ENCODE measurements at regions not wholly inside any gene's neighbourhood (a gene's known extent, or its start where the extent isn't known, plus 50 kb on each side); places are given as distances from the start of the nearest gene placed in this dataset.

DNA sequence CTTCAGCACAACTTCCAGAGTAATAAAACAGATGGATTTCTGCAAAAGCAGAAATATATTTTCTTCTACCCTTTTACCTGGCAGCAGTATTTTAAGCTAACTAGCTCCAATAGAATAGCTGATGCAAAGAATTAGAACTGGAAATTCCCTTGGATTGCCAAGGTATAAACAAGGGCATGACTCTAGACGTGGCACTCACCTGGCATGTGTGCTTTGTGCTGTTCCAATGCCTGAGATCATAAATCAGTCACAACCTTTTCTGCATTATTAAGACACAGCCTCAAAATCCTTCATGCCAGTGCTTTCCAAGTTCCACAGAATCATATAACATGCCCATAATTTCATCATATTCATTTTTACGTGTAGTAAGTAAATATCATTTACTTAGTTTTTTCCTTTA is 1048.7 kb downstream of the ADGRL2 start:
- DNase-seq, result no peak

DNA sequence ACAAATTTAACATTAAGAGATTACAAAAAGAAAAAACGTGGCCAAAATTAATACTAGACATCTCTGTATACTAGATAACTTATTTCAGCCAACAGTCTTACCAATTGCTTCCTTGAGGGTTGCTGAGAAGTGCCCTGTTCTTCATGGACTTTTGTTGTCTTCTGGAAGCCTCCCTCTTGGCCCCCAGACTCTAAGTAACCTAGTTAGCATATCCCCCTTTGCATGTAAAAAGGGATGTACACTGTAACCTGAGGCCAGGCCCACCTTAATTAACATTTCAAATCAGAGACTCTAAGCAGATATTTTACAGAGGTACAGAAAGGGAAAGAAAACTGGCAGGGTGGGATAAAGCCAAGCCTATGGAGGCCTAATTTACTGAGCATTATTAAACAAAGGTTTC is 1047.3 kb downstream of the ADGRL2 start:
- DNase-seq, result no peak

DNA sequence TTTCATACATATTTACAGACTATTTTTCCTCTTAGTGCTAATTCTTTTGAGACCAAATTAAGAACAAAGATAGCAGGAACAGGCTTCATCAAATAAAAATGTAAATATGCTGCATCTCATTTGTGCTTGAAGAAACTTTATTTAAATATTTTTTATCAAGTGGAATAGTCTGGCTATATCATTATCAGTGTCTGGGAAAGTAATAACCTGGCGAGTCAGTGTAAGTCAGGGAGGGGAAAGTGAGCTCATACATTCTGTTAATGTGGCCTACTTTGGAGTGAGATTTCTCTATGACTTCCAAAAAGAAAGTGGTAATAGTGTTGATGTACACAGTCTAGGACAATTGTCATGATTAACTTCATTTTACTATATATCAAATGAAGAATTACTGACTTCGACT is 1045.1 kb downstream of the ADGRL2 start:
- DNase-seq, result no peak

DNA sequence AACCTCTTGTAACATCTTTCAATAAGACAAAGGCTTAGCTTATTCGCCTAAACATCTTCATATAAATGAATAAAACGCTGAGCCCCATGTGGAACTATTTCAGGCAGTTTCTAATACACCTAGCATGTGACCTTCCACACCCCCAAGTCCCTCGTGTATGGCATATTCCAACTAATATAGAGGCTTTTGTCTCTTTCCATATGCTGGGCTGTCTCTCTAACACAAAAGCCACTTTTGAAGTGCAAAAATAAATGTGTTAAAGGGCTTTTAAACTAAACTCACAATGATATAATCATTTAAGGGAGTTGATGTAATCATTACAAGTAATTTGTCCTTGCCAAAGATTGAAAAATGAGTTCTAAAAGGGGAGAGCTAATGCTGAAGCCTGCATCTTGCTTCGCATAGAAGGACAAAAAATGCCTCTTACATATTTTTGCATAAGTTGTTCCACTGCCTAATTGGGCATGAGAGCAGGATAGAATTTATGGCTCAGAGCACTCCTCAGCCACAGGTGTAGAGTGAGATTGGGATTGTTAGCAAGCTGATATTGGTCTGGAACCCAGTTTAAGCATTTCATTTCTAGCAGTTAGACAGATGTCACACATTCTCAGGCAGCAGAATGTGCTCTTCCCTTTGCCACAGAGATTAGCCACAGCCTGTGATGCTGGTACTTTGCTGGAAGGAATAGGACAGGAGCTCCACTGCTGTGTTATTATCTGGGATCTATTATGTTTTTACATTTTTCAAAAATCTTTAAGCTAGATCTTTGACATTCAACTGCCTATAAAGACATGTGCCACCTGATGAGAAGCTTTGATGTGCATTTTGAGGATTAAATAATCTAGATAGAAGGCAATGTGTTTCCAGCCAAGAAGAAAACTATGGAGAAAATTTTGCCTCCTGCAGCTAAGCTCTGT is 1044.4 kb downstream of the ADGRL2 start:
- DNase-seq, result no peak

DNA sequence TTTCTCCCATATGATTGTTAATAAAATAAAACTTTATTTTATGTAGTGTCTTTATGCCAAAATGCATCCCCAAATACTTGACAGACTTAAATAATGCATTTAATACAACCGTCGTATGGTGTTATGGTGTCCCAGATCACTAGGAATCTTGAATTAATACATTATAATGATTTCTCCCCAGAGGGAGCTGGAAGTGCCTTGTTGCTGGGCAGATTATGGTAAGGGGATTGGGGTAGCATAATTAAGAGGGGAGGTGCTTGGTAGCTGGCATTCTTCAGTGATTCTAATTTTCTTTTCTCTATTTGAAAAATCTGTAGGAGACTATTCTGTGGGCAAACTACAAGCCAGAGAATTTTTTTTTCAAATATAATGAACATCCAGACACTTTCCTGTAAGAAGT is 1043.7 kb downstream of the ADGRL2 start:
- DNase-seq, result no peak

DNA sequence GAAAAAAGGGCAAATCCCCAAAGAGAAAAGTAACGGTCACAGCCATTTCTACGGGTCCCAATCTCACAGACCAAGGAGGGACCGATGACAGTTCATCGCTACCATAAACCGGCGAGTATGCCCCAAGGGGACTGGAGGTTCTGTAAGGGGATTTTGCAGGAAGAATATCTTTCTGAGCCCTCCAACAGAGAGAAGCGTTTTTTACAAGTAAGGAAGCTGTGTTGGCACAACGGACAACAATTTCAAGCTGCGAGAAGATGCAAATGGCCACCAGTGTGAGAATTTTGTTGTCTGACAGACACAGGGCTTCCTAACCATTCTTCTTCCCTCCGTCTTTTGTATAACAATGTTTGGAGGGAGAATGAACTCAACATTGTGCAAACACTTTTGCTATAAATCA is 1043.1 kb downstream of the ADGRL2 start:
- no peak for DNase-seq

DNA sequence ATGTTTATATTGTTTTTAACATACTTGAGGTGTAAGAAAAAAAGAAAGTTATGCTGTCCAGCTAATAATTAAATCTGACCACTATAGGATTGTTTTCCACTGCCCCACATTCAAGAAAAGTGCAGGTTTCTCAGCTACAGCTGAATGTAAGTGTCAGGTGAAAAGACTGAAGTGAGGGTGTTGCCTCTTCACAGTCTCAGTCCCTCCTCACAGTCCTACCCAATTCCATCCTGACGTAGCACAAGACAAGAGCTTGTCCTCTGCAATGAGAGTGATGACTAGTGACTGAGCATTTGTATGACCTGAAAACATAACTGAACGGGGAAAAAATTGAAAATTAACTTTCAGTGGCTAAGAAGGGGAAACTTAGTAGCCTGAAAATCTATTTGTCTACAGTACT is 1039.5 kb downstream of the ADGRL2 start:
- DNase-seq, result no peak

DNA sequence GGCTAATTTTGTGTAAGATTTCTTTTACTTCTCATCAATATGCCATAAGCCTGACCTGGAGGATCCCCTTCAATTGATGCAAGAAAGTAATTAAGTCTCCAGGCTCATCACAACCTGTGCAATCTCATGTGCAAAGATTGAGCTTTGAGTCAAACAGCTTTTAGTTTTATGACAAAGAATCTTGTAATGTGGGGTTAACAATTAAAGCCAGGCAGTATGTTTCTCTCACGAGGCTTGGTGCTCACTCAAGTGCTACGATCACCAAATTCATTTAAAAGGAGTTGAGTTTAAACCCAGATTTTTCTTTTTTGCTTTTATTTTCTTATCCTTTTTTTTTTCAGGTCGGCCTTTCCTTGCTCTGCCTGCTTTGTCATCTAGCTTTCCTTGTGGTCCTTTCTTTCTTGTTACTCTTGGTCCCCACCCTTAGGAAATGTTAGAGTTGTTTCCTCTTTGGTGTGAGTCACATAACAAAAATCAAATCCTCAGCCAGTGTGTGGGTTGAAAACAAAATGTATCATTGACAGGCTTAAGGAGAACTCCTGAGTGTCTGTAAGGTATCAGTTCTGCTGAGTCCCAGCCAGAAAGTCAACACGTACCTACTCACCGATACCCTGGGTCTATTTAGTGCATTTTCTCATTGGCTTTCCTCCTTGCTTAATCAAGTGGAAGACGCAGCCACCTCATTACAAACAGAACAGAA is 1037.2 kb downstream of the ADGRL2 start:
- no peak for DNase-seq

DNA sequence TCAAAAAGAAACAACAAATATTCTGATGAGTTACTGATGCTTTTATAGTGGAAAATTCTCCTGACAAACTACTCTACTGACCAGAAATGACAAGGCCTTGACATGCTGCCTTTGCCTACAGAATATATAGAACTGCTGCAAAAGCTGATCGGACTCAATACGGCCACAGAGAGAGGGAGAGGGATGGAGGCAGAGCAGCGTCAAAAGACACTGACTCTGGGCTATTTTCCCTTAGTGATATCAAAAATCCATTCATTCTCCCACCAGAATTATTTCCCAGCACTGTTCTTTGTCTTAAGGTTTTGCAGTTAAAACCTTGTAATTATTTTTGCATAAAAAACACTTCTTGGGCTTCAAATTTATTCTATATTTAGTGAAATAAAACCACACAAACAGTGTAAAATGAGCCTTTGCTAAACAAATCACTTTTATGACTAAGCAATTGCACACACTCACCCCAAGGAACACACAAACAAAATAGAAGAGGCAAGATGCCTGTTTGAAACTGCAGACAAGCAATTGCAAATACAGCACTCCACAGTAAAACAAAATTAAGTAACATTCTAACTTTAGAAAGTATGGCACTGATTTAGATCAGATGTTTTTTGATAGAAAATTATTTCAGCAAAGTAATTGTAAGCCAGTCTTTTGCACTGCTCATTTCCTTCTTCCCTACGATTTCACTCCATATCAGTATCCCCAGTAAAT is 1036.4 kb downstream of the ADGRL2 start:
- DNase-seq, result no peak

DNA sequence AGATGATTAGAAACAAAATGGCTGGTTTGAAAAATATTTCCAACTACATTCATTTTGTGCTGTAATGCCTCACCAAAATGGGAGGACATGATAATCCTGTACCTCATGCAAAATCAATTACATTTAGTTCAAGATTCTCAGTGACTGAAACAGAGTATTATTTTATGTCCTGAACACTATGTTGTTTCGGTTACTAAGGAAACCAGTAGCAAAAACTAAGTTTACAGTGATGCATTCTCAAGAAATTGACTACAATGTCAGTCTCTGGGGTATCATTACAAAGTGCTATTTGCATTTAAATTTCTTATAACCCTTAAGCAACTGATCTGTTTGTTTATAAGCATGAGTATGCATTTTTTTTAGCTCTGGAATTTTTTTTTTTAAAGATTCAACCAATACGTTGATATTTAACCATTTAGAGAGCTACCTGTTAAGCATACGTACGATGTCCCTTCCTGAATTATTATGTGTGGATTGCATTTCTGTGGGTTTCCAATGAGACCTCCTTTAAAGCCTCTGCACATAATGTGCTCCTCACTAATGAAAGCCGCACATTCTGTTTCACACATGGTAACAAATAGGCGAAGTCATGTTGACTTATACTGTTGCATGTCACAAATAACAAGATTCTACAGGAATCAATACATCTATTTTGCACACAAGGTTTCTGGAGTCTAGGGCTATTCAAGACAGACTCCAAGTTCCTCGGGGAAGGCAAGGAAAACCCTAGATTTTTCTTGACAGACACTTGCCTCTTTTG is 1035.7 kb downstream of the ADGRL2 start:
- DNase-seq, result no peak

DNA sequence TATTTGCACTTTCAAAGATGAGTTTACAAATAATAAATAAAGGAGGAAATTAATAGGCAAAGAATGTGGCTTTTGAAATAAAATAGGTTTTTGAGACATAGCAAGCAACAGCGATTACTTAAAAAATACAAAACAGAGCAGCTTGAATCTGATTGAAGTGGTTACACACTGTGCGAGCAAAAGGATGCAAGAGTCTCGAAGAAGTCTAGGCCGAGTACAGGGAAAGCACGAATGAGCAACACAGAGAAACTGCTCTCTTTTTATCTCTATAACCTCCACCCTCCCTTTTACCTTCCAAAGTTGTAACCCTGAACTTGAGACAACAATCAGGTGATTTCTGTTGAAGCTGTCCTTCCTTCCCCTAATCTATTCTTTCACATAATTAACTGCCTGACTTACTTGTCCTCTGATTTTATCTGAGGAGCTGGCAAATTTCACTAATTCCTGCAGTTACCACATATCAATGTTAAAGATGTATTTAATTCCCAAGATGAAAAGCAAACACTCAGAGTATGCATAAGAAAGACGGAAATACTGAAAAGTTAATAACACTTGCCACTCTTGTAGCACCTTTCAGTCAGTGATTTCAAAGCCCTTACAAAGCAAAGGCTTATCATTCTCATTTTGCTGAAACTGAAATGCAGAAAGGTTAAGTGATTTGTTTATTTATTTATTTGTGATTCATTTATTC is 1030.1 kb downstream of the ADGRL2 start:
- no peak for DNase-seq

DNA sequence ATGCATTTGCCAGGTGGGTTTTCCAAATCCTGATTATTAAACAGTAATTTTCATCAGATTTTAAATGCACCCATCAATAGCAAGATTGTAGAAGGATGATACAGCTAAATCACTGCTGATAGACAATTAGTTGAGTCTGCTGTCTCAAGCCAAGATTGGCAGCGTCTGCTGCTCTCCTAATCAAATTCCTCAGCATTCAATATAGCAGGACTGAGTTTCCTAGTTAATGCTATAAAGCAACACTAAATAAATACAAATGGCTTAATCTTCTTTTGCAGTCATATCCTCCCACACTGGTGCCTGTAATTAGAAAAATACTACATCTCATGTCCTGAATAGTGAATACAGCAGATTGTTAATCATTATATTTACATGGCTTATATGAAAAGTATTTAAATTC is 1028.8 kb downstream of the ADGRL2 start:
- DNase-seq, result no peak

DNA sequence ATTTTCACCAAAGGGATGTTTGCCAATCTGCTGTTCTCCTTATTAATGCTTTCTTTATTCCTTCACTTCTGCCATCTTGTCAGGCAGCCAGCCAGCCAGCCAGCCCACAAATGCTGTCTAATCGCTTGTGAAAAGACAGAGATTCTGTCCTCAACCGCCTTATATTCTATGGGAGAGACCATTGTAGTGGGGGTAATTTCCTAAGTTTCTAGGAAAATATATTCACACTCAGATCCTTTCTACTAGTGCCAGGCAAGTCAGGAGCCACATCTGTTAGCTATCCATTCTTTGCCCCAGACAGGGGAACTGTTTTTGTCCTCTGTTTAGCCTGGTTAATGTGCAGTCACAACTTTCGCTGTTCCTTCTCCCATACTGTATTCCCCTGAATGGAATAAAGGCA is 1023.1 kb downstream of the ADGRL2 start:
- DNase-seq, result no peak

DNA sequence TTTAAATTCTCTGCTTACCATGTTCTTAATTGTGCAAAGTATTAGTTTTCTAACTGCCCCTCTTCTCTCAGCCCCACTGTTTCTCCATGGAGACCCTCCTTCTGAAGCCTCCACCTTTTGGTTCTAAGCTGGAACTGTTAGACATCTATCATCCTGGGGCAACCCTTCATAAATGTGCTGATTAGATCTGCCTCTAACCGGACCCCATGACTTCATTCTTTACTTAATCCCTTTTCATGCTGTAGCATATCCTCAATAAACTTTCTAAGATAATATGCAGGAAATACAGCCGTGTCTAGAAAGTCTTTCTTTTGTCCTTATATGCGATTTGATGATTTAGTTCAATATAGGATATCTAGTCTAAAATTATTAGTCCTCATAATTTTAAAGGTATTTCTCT is 1020.1 kb downstream of the ADGRL2 start:
- no peak for DNase-seq

DNA sequence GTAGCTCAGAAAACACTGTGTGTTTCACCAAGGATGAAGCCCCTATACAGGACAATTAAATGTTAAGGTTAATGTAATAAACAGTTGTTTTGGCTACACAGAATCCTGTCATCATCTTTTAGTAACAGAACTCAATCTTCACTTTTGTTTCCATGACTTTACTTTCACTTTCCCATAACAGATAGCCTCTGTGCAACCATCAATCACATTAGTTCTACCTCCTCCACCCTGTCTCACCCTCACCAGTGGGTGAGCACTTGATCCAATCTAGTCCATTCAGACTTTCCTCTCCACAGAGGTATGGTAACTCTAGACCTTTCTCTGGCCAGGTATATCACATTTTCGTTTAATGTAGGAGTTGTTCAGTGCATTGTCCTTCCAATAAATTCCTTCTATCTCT is 1018.5 kb downstream of the ADGRL2 start:
- no peak for DNase-seq

DNA sequence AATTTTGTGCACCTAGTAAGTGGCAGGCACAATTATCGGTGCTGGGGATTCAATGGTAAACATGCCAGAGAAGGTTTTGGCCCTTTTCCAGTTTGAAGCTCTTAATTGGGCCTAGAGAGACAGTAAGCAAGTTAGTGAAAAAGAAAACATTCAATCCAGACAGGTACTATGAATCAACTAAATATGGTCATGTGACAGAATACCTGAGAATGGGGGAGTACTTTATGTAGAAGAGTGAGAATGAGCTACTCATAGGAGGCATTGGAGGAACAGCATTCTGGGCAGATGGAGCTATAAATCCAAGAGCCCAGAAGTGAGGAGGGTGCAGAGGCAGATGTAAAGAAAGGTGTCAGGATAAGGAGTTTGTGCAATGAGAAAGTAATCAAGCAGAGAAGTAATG is 1017.9 kb downstream of the ADGRL2 start:
- no peak for DNase-seq

DNA sequence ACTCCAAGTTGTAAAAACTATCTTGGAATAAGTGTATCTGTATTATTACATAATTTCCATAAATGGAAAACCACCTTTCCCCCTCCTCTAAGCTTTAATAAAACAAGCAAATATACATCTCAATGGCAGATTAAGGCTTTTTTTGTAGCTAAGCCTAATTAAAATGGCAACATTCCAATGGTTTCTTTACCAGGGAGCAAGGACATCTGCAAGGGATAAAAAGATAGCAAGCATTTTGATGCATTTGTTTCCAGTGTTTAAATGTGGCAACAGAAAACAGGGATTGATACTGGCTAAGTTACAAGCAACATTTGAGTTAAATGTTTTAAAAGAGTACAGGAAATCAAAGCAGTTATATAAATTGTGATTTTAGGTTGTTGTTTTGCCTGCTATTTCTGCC is 1012.7 kb downstream of the ADGRL2 start:
- no peak for DNase-seq

DNA sequence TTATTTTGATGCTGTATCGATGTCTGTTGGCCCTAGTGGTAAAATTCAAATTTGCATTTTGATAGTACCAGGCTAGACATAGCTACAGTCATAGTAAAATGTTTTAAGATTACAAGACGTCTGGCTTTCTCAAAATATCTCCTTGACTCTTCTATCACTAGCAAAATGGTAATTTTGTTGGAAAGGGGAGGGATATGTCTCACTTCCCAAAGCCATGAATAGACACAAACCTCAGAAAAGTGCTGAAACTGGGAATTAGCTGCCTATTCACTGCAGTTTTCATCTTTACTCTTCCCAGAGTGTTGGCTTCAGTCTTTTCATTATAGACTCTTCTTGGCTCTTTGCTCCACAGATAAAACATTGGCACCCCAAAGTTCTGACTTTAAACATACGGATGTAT is 1009.9 kb downstream of the ADGRL2 start:
- DNase-seq, result no peak

DNA sequence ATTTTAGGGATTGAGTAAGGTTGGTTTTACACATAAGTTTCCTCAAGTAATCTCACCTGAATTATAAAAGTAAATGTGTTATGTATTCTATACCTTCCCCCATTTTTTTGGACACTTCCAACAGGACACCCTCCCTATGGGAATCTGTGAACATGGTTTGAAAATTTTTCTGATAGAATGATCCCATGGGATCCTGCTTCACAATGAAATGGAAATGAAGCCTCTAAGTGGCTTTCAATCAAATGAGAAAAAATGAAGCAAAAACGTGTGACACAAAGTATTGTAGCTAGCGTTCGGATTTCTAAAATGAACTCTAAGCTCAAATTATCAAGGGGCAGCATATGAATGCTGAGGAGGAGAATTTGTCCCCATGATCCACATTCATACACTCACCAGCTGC is 1006.8 kb downstream of the ADGRL2 start:
- no peak for DNase-seq

DNA sequence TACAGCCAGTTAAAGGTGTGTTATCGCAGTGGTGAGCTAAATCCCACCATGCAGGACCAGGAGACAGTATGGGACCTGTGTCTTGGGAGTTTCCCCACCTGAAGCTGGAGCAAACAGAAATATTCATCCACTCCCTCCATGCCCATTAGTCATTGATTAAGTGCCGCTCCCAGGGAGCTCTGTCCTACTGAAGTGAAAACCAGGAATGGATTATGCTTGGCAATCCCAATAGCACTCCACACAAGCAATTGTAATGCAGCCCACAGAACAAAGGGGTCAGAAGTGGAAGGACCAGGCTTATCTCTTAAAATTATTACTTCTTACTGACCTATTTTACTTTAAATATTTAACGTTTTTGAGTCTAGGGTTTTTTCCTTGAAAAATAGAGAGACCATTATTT is 1005.4 kb downstream of the ADGRL2 start:
- no peak for DNase-seq

DNA sequence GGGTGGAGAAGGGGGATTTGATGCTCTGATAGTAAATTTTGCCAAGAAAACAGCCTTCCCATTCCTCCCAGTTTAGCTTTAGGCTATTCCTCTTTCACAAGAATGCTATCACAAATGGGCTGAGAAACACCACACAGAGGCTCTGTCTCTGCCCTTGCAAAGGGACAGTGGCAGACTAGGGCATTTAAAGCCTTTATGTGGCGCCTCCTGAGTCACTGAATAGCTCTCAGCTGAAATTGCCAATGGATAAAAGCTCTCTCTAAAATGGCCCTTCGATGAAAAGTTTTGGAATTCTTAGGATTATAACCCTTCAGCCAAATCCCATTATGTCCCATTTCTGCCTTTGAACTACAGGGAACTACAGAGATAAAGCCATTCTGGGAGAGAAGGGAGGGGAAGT is 1000.4 kb downstream of the ADGRL2 start:
- DNase-seq, result no peak

DNA sequence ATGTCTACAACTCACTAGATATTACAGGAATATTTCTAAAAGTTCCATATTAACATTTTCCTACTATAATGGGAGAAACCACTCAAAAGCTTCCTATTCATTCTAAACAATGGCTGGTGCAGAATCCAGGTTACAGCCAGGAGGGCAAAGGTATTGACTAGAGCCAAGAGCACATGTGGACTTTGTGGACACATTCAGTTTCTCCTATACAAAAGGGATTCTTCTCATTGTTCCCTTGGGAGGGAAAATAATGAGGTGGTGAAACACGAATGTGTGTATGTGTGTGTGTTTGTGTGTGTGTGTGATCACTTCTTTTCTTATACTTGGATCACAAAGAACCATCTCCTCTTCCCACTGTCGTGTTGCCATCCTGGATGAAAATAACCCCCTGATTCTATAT is 1000.0 kb downstream of the ADGRL2 start:
- DNase-seq, result no peak

DNA sequence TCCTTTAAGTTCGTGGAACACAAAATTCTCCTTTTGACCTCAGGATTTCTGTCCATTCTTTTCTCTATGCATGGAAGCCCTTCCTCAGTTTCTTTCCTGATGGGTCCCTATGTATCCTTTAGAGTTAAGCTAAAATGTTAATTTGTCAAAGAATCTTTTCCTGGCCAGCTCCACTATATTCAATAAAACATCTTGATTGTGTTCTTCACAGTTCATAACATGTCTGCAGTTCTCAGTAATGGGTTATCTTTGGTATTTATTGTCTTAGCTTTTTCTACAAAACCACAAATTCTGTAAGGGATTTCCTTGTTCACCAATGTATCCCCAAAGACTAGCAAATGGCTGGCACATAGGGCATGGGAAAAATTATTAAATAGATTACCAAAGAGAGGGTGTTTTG is 998.5 kb downstream of the ADGRL2 start:
- DNase-seq, result no peak
